Stomach smooth muscle (tissue), 2 donors: ENCODE measurements at regions not wholly inside any gene's neighbourhood (a gene's known extent, or its start where the extent isn't known, plus 50 kb on each side); places are given as distances from the start of the nearest gene placed in this dataset.
"Not testable (repeated sequence)": the region's sequence is repeated elsewhere in the genome, so short reads cannot be mapped to it uniquely, and the experiment has no call there.

ENCODE experiments used
- H3K27ac ChIP-seq: one replicate; pipeline ENCODE4 v1.7.0; 2013; ENCODE audit warnings: mild to moderate bottlenecking, low read length, inconsistent platforms
- H3K27me3 ChIP-seq, 2 donors: one replicate each; pipeline ENCODE4 v1.7.0; 2013; ENCODE audit warnings: low read length in 2 of 2; ENCODE audit not compliant: insufficient read depth in 2 of 2, control insufficient read depth in 1 of 2
- H3K36me3 ChIP-seq, 2 donors: one replicate each; pipeline ENCODE4 v1.7.0; 2013; ENCODE audit warnings: low read length in 2 of 2; ENCODE audit not compliant: control insufficient read depth in 2 of 2, insufficient read depth in 2 of 2
- H3K4me1 ChIP-seq: one replicate; pipeline ENCODE4 v1.7.0; 2013; ENCODE audit warnings: low read length; ENCODE audit not compliant: control insufficient read depth, insufficient read depth
- H3K4me3 ChIP-seq, 2 donors: one replicate each; pipeline ENCODE4 v1.7.0; 2013; ENCODE audit warnings: low read length in 2 of 2
- H3K9ac ChIP-seq, 2 donors: one replicate each; pipeline ENCODE4 v1.7.0; 2013; ENCODE audit warnings: low read length in 2 of 2, mild to moderate bottlenecking in 1 of 2
- H3K9me3 ChIP-seq, 2 donors: one replicate each; pipeline ENCODE4 v1.7.0; 2013; ENCODE audit warnings: low read length in 2 of 2; ENCODE audit not compliant: control insufficient read depth in 2 of 2
- donor health status: healthy.
- donor health status: Pancreatic carcinoma.

DNA sequence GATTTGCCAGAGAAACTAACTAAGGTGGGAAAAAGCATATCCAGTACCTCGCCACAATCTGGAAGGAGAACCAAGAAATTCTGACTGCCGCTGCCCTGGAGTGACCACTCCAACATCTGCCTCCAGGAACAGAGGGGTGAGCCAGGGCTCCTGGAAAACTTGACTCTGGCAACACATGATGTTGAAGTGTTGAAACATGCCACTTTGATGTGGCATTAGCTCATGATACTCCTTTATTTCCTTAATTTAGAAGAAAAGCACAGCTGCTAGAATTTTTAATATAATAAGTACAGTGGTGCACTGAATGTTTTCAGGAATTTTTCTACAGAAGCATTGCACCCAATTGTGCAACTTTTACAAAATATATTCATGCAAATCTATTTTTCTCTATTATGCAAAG, 109.9 kb upstream of the BCL6 start:
- no peaks in the 10 kb centered on the region for H3K27me3 ChIP-seq
- no peak overlapping the region for H3K27ac ChIP-seq
- H3K36me3 ChIP-seq, result no peaks in the 10 kb centered on the region
- no peak overlapping the region for H3K4me3 ChIP-seq
- H3K9ac ChIP-seq, result no peak overlapping the region
- H3K4me1 ChIP-seq, result no peaks in the 10 kb centered on the region
- H3K9me3 ChIP-seq, result peaks cover 3 to 4% of the 10 kb centered on the region in 2 donors

DNA sequence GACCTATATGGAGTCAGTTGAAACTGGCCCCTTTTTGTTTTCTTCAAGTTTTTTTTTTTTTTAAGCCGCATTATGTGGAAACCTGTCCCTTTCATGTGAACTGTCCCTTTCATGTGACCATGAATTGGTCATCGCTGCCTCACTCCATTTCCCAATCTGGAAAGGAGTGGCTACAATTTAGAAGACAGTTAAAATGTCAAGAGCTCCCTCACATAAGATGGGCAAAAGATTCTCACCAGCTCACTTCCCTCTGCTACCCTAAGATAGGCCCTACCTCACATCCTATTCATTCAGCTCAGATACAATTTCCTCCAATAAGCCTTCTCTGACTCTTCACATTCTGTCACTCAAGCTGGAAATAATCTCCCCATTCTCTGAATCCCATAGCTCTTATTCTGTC, 111.3 kb upstream of the BCL6 start:
- H3K27me3 ChIP-seq, result no peaks in the 10 kb centered on the region
- no peaks in the 10 kb centered on the region for H3K4me1 ChIP-seq
- H3K36me3 ChIP-seq, result no peaks in the 10 kb centered on the region
- no peak overlapping the region for H3K4me3 ChIP-seq
- H3K9ac ChIP-seq, result no peak overlapping the region
- H3K9me3 ChIP-seq, result peaks cover 3 to 4% of the 10 kb centered on the region in 2 donors
- no peak overlapping the region for H3K27ac ChIP-seq

DNA sequence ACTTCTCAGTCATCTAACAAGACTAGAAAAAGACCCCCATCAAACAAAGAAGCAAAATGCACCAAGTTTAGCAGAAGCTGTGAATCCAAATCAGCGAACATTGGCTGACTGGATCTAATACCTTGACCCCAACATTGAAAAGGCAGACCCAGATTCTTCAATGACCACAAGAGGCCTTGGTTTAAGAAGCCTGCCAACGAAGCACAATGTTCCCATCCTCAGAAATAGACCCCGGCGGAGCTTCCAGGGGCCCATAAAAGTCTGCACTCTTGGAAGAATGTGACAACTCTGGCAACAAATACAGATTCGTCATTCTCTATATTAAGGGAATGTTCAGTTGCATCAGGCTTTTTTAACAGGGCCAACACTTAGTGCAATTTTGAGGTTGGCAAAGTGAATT, 112.8 kb upstream of the BCL6 start:
- Histone ChIP-seq H3K36me3 (no peaks in the 10 kb centered on the region), H3K9ac (no peak overlapping the region), H3K9me3 (no peaks in the 10 kb centered on the region), H3K4me3 (no peak overlapping the region), H3K27me3 (no peaks in the 10 kb centered on the region), H3K4me1 (no peaks in the 10 kb centered on the region), H3K27ac (no peak overlapping the region)

DNA sequence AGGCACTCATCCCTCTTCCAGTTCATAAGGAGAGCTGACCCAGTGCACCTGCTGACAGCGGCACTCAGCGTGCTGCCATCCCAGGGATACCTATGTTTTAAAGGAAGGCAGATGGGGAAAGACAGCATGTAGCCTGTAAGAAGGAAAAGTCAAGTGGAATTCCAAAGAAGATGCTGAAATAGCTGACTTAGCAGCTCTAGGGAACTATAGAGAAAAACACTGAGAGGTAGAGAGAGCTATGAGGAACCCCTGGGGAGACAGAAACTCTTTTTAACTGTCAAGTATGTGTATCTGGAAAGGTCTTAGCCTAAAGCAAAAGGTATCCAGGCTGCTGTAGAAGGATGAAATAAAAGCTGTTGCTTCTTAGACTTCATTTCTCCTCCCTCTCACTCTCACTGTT, 113.4 kb upstream of the BCL6 start:
- Histone ChIP-seq H3K27ac (no peak overlapping the region), H3K27me3 (no peaks in the 10 kb centered on the region), H3K4me3 (no peak overlapping the region), H3K36me3 (no peaks in the 10 kb centered on the region), H3K9ac (no peak overlapping the region), H3K4me1 (no peaks in the 10 kb centered on the region), H3K9me3 (no peaks in the 10 kb centered on the region)

DNA sequence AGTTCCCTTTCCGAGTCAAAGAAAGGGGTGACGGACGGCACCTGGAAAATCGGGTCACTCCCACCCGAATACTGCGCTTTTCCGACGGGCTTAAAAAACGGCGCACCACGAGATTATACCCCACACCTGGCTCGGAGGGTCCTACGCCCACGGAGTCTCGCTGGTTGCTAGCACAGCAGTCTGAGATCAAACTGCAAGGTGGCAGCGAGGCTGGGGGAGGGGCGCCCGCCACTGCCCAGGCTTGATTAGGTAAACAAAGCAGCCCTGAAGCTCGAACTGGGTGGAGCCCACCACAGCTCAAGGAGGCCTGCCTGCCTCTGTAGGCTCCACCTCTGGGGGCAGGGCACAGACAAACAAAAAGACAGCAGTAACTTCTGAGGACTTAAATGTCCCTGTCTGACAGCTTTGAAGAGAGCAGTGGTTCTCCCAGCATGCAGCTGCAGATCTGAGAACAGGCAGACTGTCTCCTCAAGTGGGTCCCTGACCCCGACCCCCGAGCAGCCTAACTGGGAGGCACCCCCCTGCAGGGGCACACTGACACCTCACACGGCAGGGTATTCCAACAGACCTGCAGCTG, 117.5 kb upstream of the BCL6 start:
- not testable (repeated sequence) for H3K27ac ChIP-seq, H3K4me3 ChIP-seq, H3K36me3 ChIP-seq, H3K9ac ChIP-seq, H3K27me3 ChIP-seq, H3K4me1 ChIP-seq, H3K9me3 ChIP-seq

DNA sequence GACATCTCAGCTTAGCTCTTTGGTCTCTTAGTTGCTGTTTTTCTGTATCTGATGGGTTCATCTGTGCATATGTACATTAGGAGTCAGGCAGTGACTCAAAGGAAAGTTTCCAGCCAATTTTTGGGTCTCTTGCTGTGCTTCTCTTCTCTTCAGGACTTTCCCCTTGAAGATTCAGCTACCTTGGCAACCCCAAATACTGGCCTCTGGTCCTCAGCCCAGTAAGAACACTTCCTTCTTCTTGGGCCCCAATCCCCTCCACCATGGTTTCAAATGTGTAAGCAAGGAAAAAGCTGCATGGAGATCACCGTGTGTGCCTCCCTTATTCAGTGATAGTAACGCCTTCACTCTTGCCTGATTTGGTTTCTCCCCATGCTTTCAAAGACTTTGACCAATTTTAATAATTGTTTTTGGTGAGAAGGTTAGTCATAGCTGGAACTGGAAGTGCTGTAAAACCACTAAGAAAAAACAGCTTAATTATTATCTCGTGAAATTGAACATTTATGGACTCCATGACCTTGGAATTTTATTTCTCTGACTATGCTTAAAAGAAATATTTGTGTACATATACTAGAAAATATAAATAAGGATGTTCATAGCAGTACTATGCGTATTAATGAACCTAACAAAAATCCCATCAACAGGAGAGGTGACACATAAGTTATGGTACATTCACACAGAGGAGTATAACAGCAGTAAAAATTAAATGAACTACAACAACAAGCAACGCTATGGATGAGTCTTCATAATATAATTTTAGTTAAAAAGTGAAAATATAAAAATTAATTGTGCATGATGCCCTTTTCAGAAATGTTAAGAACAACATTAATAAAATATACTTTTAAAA, 125.3 kb upstream of the BCL6 start:
- Histone ChIP-seq H3K27ac (no peak overlapping the region), H3K4me3 (no peak overlapping the region), H3K9ac (no peak overlapping the region), H3K36me3 (no peaks in the 10 kb centered on the region), H3K4me1 (no peaks in the 10 kb centered on the region), H3K27me3 (no peaks in the 10 kb centered on the region), H3K9me3 (no peaks in the 10 kb centered on the region)

DNA sequence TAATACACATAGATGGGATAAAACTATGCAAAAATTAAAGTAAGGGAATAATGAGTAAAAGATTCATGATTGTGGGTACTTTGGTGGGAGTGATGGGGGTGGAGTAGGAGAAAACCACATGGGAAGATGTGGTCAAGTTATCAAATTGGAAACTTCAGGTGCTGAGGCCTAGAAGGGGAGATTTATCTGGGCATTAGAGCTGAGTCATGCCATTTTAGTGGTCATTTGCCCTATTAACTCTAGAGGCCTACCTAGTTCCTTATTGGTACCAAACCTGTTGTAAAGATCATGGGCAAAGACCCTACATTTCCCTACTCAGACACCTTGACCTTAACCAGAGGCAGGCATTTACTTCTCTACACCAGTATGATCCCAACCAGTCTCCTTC, 125.9 kb upstream of the BCL6 start:
- H3K4me1 ChIP-seq, result no peaks in the 10 kb centered on the region
- H3K27me3 ChIP-seq, result no peaks in the 10 kb centered on the region
- H3K27ac ChIP-seq, result no peak overlapping the region
- H3K9ac ChIP-seq, result no peak overlapping the region
- H3K4me3 ChIP-seq, result no peak overlapping the region
- H3K36me3 ChIP-seq, result no peaks in the 10 kb centered on the region
- H3K9me3 ChIP-seq, result no peaks in the 10 kb centered on the region

DNA sequence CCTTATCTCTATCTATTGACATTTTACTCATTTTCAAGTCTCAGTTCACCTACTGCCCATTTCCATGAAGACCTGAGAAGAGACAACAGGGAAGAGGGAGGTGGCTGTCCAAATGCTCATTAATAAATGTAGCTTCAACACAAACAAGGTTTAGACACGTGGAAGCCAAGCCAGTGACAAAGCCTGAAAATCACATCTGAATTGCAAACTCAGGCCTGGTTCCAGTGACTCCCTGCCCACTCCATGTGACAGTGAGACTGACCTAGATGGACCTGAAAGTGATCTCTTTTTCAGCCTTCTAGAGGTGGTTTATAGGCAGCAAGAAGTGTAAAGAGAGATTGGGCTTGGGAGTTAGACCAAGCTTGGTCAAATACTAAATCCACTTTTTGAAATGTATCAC, 126.6 kb upstream of the BCL6 start:
- Histone ChIP-seq H3K4me1 (no peaks in the 10 kb centered on the region), H3K4me3 (no peak overlapping the region)

DNA sequence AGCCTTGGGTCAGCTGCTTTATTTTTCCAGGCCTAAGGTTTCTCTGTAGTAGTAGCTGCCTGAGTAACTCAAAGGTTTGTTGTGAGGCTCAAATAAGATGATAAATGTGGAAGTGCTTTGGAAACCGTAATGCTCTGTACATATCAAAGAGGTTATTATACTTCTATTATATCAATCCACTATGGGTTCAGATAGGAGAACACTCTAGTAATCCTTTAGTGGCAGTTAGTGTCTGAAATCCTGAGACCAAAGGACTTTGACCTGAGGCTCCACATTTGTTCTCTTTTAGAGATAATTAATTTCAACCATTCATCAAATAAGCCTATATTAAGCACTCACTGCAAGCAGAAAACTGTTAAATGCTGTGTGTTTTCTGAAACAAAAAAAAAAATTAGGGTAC, 128.6 kb upstream of the BCL6 start:
- Histone ChIP-seq H3K27ac (no peak overlapping the region), H3K4me3 (no peak overlapping the region), H3K9ac (no peak overlapping the region), H3K4me1 (no peaks in the 10 kb centered on the region), H3K9me3 (no peaks in the 10 kb centered on the region), H3K36me3 (no peaks in the 10 kb centered on the region), H3K27me3 (no peaks in the 10 kb centered on the region)

More for the DNA sequence above, 126.6 kb upstream of the BCL6 start:
- H3K27ac ChIP-seq, result no peak overlapping the region
- H3K27me3 ChIP-seq, result no peaks in the 10 kb centered on the region
- H3K36me3 ChIP-seq, result no peaks in the 10 kb centered on the region
- no peaks in the 10 kb centered on the region for H3K9me3 ChIP-seq
- H3K9ac ChIP-seq, result no peak overlapping the region

DNA sequence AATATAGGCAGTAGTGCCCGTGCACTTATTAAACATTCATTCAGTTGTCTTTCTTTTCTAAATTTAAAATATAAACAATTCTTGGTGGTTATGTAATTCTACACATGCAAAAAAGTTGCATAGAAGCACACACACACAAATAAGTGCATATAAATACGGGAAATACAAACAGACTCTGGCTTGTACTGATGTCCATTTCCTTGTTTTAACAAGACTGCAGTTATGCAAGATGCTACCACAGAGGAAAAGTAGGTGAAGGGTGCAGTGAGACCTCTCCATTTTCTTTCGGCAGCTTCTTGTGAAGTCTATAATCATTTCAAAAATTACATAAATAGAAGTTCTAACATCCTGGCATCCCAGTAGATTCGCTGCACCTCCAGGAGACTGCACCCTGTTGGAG, 130.6 kb upstream of the BCL6 start:
- H3K9ac ChIP-seq, result no peak overlapping the region
- H3K27ac ChIP-seq, result no peak overlapping the region
- no peaks in the 10 kb centered on the region for H3K4me1 ChIP-seq
- no peaks in the 10 kb centered on the region for H3K27me3 ChIP-seq
- no peaks in the 10 kb centered on the region for H3K9me3 ChIP-seq
- no peaks in the 10 kb centered on the region for H3K36me3 ChIP-seq
- H3K4me3 ChIP-seq, result no peak overlapping the region

DNA sequence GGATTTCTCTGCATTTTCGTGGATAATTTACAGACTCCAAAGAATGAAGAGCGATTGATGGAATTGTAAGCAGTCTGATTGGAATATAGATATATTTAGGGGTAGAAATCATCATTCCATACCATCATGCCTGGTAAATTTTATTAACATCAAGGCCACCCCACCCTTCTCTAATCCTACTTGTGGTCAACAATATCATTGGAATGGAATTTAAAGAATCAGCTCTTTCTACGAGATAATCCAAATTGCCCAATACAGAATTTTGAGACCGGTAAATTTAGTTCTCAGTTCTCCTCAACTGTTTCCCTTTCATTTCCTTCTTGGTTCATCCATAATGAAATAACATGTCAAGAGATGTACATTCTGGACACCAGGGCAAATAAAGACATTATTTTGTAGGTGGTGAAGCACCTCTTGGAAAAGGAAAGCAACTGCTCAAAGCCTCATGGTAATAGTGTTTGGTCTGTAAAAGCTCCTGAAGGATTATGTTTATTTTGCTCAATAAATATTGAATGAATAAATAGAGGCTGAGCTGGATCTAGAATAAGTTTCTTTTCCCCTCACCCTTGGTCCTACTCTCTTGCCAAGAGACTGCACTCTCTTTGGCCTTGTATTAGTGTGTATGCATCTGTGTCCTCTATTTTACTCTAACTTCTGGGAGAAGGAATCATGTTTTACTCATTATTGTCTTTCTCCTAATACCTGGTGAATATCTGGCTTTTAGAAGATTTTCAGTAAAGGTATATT, 133.7 kb upstream of the BCL6 start:
- H3K36me3 ChIP-seq, result no peaks in the 10 kb centered on the region
- no peak overlapping the region for H3K9ac ChIP-seq
- no peaks in the 10 kb centered on the region for H3K9me3 ChIP-seq
- H3K4me1 ChIP-seq, result no peaks in the 10 kb centered on the region
- H3K27me3 ChIP-seq, result no peaks in the 10 kb centered on the region
- no peak overlapping the region for H3K4me3 ChIP-seq
- no peak overlapping the region for H3K27ac ChIP-seq
